HEK293 (cell line): ENCODE measurements at regions not wholly inside any gene's neighbourhood (a gene's known extent, or its start where the extent isn't known, plus 50 kb on each side); places are given as distances from the start of the nearest gene placed in this dataset.

Source experiments
- CTCF ChIA-PET: fragments of 350-600 bp; formaldehyde crosslinking; extraction: SDS; loops from one replicate; lab custom pipeline; 2021; ENCODE audit warnings: antibody characterized with exemption; lab: Yijun Ruan, JAX
- POLR2A ChIA-PET: fragments of 300-600 bp; formaldehyde crosslinking; extraction: SDS; loops from one replicate; lab custom pipeline; 2020; ENCODE audit warnings: antibody characterized with exemption, inconsistent platforms; lab: Yijun Ruan, JAX
- H3K27ac ChIP-seq: fragments of 200-500 bp; sonication (Bioruptor generic); 2 replicates; pipeline ENCODE4 v1.5.1; 2014; ENCODE audit warnings: low read depth, low read length, control low read depth, inconsistent platforms; ENCODE audit errors: extremely low read depth
- H3K36me3 ChIP-seq, 2 experiments: fragments of 200-500 bp in 1 of 2; sonication (Bioruptor generic) in 1 of 2; 1 replicate in 1 of 2; 2 replicates in 1 of 2; pipeline ENCODE4 v1.5.1; 2014 to 2017; ENCODE audit warnings: inconsistent platforms in 2 of 2, low read length in 2 of 2; ENCODE audit not compliant: control insufficient read depth in 2 of 2, insufficient read depth in 1 of 2
- H3K4me1 ChIP-seq: fragments of 200-500 bp; sonication (Bioruptor generic); 2 replicates; pipeline ENCODE4 v1.5.1; 2014; ENCODE audit warnings: mild to moderate bottlenecking, low read length, inconsistent platforms; ENCODE audit not compliant: control insufficient read depth, insufficient read depth
- H3K4me3 ChIP-seq: 2 replicates; pipeline ENCODE4 v1.5.1; 2011; ENCODE audit warnings: low read depth, mild to moderate bottlenecking, control low read depth, low read length, moderate library complexity
- H3K9me3 ChIP-seq: fragments of 200-500 bp; sonication (Bioruptor generic); 2 replicates; pipeline ENCODE4 v1.5.1; 2014; ENCODE audit warnings: low read depth, low read length, inconsistent platforms; ENCODE audit not compliant: control insufficient read depth, insufficient read depth
- MZF1 ChIP-seq: fragments of 450-650 bp; formaldehyde crosslinking; IDR thresholded peaks from 2 replicates; pipeline ENCODE4 v1.5.1; 2017; ENCODE audit warnings: missing biosample characterization, missing genetic modification characterization, borderline replicate concordance
- TRIM28 ChIP-seq: IDR thresholded peaks from 2 replicates; pipeline ENCODE4 v1.6.1; 2011; ENCODE audit warnings: low read length, control low read depth, borderline replicate concordance
- ZFP37 ChIP-seq: fragments of 450-650 bp; formaldehyde crosslinking; IDR thresholded peaks from 2 replicates; pipeline ENCODE4 v1.5.1; 2016; ENCODE audit warnings: missing biosample characterization, missing genetic modification characterization
- ZIC2 ChIP-seq: fragments of 450-650 bp; formaldehyde crosslinking; IDR thresholded peaks from 2 replicates; pipeline ENCODE4 v1.5.1; 2016; ENCODE audit warnings: missing biosample characterization, missing genetic modification characterization
- ZNF157 ChIP-seq: fragments of 450-650 bp; formaldehyde crosslinking; IDR thresholded peaks from 2 replicates; pipeline ENCODE4 v1.5.1; 2016; ENCODE audit warnings: missing biosample characterization, missing genetic modification characterization
- ZNF184 ChIP-seq: fragments of 450-650 bp; IDR thresholded peaks from 2 replicates; pipeline ENCODE4 v1.5.1; 2018; ENCODE audit warnings: missing biosample characterization, mild to moderate bottlenecking, missing genetic modification characterization
- ZNF274 ChIP-seq, 2 experiments: fragments of 200-500 bp in 1 of 2; fragments of 450-650 bp in 1 of 2; sonication (Bioruptor generic) in 1 of 2; formaldehyde crosslinking in 1 of 2; IDR thresholded peaks; 2 replicates each; pipeline versions ENCODE4 v1.5.1 to v1.6.1; 2014 to 2016; ENCODE audit warnings: borderline replicate concordance in 1 of 2, inconsistent platforms in 1 of 2, low read length in 1 of 2, missing biosample characterization in 1 of 2, missing genetic modification characterization in 1 of 2
- ZNF521 ChIP-seq: fragments of 450-650 bp; formaldehyde crosslinking; IDR thresholded peaks from 2 replicates; pipeline ENCODE4 v1.5.1; 2017; ENCODE audit warnings: missing biosample characterization, mild to moderate bottlenecking, missing genetic modification characterization
- ZNF530 ChIP-seq: fragments of 450-650 bp; formaldehyde crosslinking; IDR thresholded peaks from 2 replicates; pipeline ENCODE4 v1.5.1; 2016; ENCODE audit warnings: low read depth, missing biosample characterization, missing genetic modification characterization
- ZNF544 ChIP-seq: fragments of 450-650 bp; formaldehyde crosslinking; IDR thresholded peaks from 2 replicates; pipeline ENCODE4 v1.5.0; 2017; ENCODE audit warnings: missing biosample characterization, missing genetic modification characterization
- ZNF548 ChIP-seq: fragments of 450-650 bp; formaldehyde crosslinking; IDR thresholded peaks from 2 replicates; pipeline ENCODE4 v1.5.1; 2016; ENCODE audit warnings: missing biosample characterization, missing genetic modification characterization
- ZNF558 ChIP-seq: fragments of 450-650 bp; formaldehyde crosslinking; IDR thresholded peaks from 2 replicates; pipeline ENCODE4 v1.5.1; 2016; ENCODE audit warnings: missing biosample characterization, missing genetic modification characterization
- ZNF621 ChIP-seq: fragments of 450-650 bp; formaldehyde crosslinking; IDR thresholded peaks from 2 replicates; pipeline ENCODE4 v1.5.1; 2017; ENCODE audit warnings: missing biosample characterization, missing genetic modification characterization
- ZNF660 ChIP-seq: fragments of 450-650 bp; IDR thresholded peaks from 2 replicates; pipeline ENCODE4 v1.5.1; 2018; ENCODE audit warnings: missing biosample characterization, mild to moderate bottlenecking, missing genetic modification characterization
- ZNF670 ChIP-seq: fragments of 450-650 bp; formaldehyde crosslinking; IDR thresholded peaks from 2 replicates; pipeline ENCODE4 v1.5.1; 2016; ENCODE audit warnings: missing biosample characterization, missing genetic modification characterization, low read depth
- ZNF830 ChIP-seq: fragments of 450-650 bp; IDR thresholded peaks from 2 replicates; pipeline ENCODE4 v1.5.0; 2018; ENCODE audit warnings: missing biosample characterization, missing genetic modification characterization, low read depth, mild to moderate bottlenecking, moderate library complexity
- ZNF837 ChIP-seq: fragments of 450-650 bp; formaldehyde crosslinking; IDR thresholded peaks from 2 replicates; pipeline ENCODE4 v1.5.1; 2016; ENCODE audit warnings: missing biosample characterization, missing genetic modification characterization
- TF ChIP-seq, protein P1 (sequence below): fragments of 450-650 bp; formaldehyde crosslinking; IDR thresholded peaks from 2 replicates; pipeline ENCODE4 v1.5.0; 2017; ENCODE audit warnings: missing biosample characterization, missing genetic modification characterization, borderline replicate concordance
- TF ChIP-seq, protein P2 (sequence below): fragments of 450-650 bp; formaldehyde crosslinking; IDR thresholded peaks from 2 replicates; pipeline ENCODE4 v1.5.1; 2016; ENCODE audit warnings: missing biosample characterization, missing genetic modification characterization
- TF ChIP-seq, protein P3 (sequence below): fragments of 450-650 bp; formaldehyde crosslinking; IDR thresholded peaks from 2 replicates; pipeline ENCODE4 v1.5.1; 2017; ENCODE audit warnings: missing biosample characterization, missing genetic modification characterization
- TF ChIP-seq, protein P4 (sequence below): fragments of 450-650 bp; formaldehyde crosslinking; IDR thresholded peaks from 2 replicates; pipeline ENCODE4 v1.5.1; 2016; ENCODE audit warnings: missing biosample characterization, missing genetic modification characterization
- TF ChIP-seq, protein P5 (sequence below): fragments of 450-650 bp; formaldehyde crosslinking; IDR thresholded peaks from 2 replicates; pipeline ENCODE4 v1.5.1; 2016; ENCODE audit warnings: missing biosample characterization, missing genetic modification characterization
- TF ChIP-seq, protein P6 (sequence below): fragments of 450-650 bp; formaldehyde crosslinking; IDR thresholded peaks from 2 replicates; pipeline ENCODE4 v1.5.1; 2017; ENCODE audit warnings: missing biosample characterization, missing genetic modification characterization

DNA sequence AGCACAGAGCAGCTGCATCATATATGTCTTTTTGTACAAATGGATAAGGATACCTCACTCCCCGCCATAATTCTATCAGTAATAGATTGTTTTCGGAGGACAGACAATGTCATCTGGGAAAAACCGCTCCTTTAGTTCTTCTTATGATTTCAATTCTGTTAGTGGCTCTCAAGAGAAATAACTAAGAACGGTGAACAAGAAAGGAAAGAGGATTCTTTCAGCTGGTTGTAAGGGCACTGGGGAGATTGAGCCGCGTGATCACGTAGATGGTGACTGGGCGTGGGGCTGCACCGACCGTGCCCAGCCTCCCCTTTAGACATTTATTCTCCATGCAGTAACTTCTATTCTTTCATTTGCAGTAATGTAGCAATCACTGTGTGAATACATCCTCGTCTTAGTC, 99.4 kb upstream of the PEG3 start (continued):
- TF ChIP-seq, protein P1, sequence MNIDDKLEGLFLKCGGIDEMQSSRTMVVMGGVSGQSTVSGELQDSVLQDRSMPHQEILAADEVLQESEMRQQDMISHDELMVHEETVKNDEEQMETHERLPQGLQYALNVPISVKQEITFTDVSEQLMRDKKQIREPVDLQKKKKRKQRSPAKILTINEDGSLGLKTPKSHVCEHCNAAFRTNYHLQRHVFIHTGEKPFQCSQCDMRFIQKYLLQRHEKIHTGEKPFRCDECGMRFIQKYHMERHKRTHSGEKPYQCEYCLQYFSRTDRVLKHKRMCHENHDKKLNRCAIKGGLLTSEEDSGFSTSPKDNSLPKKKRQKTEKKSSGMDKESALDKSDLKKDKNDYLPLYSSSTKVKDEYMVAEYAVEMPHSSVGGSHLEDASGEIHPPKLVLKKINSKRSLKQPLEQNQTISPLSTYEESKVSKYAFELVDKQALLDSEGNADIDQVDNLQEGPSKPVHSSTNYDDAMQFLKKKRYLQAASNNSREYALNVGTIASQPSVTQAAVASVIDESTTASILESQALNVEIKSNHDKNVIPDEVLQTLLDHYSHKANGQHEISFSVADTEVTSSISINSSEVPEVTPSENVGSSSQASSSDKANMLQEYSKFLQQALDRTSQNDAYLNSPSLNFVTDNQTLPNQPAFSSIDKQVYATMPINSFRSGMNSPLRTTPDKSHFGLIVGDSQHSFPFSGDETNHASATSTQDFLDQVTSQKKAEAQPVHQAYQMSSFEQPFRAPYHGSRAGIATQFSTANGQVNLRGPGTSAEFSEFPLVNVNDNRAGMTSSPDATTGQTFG (tag by site-specific recombination), result no peak
- TF ChIP-seq ZNF274 (IDR thresholded peaks at IDR 0.05; ENCODE audit: low read length), result no peak
- TF ChIP-seq ZNF274 (tag by site-specific recombination; IDR thresholded peaks at IDR 0.05; ENCODE audit: borderline replicate concordance), result no peak
- TF ChIP-seq ZNF548, result no peak
- TF ChIP-seq, protein P2, sequence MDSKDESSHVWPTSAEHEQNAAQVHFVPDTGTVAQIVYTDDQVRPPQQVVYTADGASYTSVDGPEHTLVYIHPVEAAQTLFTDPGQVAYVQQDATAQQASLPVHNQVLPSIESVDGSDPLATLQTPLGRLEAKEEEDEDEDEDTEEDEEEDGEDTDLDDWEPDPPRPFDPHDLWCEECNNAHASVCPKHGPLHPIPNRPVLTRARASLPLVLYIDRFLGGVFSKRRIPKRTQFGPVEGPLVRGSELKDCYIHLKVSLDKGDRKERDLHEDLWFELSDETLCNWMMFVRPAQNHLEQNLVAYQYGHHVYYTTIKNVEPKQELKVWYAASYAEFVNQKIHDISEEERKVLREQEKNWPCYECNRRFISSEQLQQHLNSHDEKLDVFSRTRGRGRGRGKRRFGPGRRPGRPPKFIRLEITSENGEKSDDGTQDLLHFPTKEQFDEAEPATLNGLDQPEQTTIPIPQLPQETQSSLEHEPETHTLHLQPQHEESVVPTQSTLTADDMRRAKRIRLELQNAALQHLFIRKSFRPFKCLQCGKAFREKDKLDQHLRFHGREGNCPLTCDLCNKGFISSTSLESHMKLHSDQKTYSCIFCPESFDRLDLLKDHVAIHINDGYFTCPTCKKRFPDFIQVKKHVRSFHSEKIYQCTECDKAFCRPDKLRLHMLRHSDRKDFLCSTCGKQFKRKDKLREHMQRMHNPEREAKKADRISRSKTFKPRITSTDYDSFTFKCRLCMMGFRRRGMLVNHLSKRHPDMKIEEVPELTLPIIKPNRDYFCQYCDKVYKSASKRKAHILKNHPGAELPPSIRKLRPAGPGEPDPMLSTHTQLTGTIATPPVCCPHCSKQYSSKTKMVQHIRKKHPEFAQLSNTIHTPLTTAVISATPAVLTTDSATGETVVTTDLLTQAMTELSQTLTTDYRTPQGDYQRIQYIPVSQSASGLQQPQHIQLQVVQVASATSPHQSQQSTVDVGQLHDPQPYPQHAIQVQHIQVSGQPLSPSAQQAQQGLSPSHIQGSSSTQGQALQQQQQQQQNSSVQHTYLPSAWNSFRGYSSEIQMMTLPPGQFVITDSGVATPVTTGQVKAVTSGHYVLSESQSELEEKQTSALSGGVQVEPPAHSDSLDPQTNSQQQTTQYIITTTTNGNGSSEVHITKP (tag by site-specific recombination), result no peak
- TF ChIP-seq ZNF184, result no peak
- no peak for TF ChIP-seq ZNF521 (tag by site-specific recombination)
- TF ChIP-seq ZNF530 (tag by site-specific recombination), result no peak
- TF ChIP-seq, protein P3, sequence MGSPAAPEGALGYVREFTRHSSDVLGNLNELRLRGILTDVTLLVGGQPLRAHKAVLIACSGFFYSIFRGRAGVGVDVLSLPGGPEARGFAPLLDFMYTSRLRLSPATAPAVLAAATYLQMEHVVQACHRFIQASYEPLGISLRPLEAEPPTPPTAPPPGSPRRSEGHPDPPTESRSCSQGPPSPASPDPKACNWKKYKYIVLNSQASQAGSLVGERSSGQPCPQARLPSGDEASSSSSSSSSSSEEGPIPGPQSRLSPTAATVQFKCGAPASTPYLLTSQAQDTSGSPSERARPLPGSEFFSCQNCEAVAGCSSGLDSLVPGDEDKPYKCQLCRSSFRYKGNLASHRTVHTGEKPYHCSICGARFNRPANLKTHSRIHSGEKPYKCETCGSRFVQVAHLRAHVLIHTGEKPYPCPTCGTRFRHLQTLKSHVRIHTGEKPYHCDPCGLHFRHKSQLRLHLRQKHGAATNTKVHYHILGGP, result no peak
- TF ChIP-seq ZNF660, result no peak
- TF ChIP-seq, protein P4, sequence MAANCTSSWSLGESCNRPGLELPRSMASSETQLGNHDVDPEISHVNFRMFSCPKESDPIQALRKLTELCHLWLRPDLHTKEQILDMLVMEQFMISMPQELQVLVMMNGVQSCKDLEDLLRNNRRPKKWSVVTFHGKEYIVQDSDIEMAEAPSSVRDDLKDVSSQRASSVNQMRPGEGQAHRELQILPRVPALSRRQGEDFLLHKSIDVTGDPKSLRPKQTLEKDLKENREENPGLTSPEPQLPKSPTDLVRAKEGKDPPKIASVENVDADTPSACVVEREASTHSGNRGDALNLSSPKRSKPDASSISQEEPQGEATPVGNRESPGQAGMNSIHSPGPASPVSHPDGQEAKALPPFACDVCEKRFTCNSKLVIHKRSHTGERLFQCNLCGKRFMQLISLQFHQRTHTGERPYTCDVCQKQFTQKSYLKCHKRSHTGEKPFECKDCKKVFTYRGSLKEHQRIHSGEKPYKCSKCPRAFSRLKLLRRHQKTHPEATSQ (tag by site-specific recombination), result no peak

DNA sequence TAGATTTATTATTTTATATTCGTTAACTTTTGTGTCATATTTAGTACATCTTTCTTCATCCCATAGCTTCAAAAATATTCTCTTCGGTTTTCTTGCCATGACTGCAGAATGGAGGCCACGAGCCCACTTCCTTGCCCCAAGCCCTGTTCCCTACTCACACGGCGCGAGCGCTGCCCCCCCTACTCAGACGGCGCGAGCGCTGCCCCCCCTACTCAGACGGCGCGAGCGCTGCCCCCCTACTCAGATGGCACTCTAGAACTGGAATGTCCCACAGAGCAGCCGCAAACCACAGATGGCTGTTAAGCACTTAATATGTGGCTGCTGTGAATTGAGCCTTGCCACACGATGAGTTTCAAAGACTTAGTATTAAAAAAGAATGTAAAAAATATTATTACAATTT, 102.2 kb upstream of the PEG3 start:
- Histone ChIP-seq H3K27ac (no peak overlapping the region), H3K4me3 (no peak overlapping the region), H3K9me3 (no peaks in the 10 kb centered on the region; the same call in 1 of the 2 replicates)
- POLR2A ChIA-PET, result no interaction called here
- TF ChIP-seq ZNF670 (tag by site-specific recombination), result no peak
- no peak for TF ChIP-seq ZNF157 (tag by site-specific recombination)
- no peak for TF ChIP-seq TRIM28
- TF ChIP-seq, protein P5, sequence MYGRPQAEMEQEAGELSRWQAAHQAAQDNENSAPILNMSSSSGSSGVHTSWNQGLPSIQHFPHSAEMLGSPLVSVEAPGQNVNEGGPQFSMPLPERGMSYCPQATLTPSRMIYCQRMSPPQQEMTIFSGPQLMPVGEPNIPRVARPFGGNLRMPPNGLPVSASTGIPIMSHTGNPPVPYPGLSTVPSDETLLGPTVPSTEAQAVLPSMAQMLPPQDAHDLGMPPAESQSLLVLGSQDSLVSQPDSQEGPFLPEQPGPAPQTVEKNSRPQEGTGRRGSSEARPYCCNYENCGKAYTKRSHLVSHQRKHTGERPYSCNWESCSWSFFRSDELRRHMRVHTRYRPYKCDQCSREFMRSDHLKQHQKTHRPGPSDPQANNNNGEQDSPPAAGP (tag by site-specific recombination), result no peak
- TF ChIP-seq ZIC2 (tag by site-specific recombination), result no peak
- TF ChIP-seq ZNF621 (tag by site-specific recombination), result no peak
- TF ChIP-seq ZFP37, result no peak
- TF ChIP-seq ZNF544 (tag by site-specific recombination), result no peak
- TF ChIP-seq ZNF830, result no peak
- TF ChIP-seq, protein P6, sequence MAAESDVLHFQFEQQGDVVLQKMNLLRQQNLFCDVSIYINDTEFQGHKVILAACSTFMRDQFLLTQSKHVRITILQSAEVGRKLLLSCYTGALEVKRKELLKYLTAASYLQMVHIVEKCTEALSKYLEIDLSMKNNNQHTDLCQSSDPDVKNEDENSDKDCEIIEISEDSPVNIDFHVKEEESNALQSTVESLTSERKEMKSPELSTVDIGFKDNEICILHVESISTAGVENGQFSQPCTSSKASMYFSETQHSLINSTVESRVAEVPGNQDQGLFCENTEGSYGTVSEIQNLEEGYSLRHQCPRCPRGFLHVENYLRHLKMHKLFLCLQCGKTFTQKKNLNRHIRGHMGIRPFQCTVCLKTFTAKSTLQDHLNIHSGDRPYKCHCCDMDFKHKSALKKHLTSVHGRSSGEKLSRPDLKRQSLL, result no peak
- no peak for TF ChIP-seq ZNF558 (tag by site-specific recombination)
- no peak for TF ChIP-seq ZNF837
- TF ChIP-seq MZF1 (tag by site-specific recombination), result no peak
- TF ChIP-seq, all 188 proteins: peak for 0
- CTCF ChIA-PET, result interaction anchor here (0.7 kb wide), 1 partner anchor 838 kb away, joined by 4 read pairs; no protein-coding TSS in a partner anchor
- Histone ChIP-seq H3K4me1 (no peaks in the 10 kb centered on the region), H3K36me3 (no peaks in the 10 kb centered on the region)
